Caco-2 (cell line): ENCODE measurements at regions not wholly inside any gene's neighbourhood (a gene's known extent, or its start where the extent isn't known, plus 50 kb on each side); places are given as distances from the start of the nearest gene placed in this dataset.

Experiments
- BruUV-seq: library from RNA; stranded (reverse); fragments of 400-500 nt; replicated peaks from 2 replicates; lab custom pipeline; 2021; lab: Mats Ljungman, UMichigan
- CTCF ChIA-PET: fragments of 300-600 bp; sonication (Branson Sonifier 250); formaldehyde crosslinking; loops from one replicate; lab custom pipeline; 2022; ENCODE audit warnings: antibody characterized with exemption; lab: Charles Lee
- POLR2A ChIA-PET: fragments of 300-600 bp; sonication (Branson Sonifier 250); formaldehyde crosslinking; loops from one replicate; lab custom pipeline; 2022; ENCODE audit warnings: antibody characterized with exemption; lab: Charles Lee
- DNase-seq, 2 experiments: peaks; one replicate each; pipeline versions ENCODE4 v3.0.0 to v3.0.0-alpha.2; 2020 to 2022
- H3K27me3 ChIP-seq: replicated peaks from 2 replicates; pipeline ENCODE4 v1.6.0; 2011; ENCODE audit warnings: low read length; ENCODE audit not compliant: control insufficient read depth, insufficient read depth
- H3K36me3 ChIP-seq: 2 replicates; pipeline ENCODE4 v1.5.1; 2011; ENCODE audit warnings: low read length; ENCODE audit not compliant: control insufficient read depth, insufficient read depth
- H3K4me1 ChIP-seq: fragments of 250-450 bp; sonication (Bioruptor Pico); 2 replicates; pipeline ENCODE4 v1.5.1; 2020; ENCODE audit warnings: mild to moderate bottlenecking
- H3K4me3 ChIP-seq: 2 replicates; pipeline ENCODE4 v1.5.1; 2011; ENCODE audit warnings: low read depth, mild to moderate bottlenecking, control low read depth, low read length
- H3K9me3 ChIP-seq: fragments of 250-450 bp; sonication (Bioruptor Pico); 2 replicates; pipeline ENCODE4 v1.5.1; 2020; ENCODE audit warnings: mild to moderate bottlenecking, moderate library complexity
- H3K27ac Mint-ChIP-seq: one replicate; pipeline ENCODE4 v1.8.0; 2022; ENCODE audit warnings: mixed read lengths; ENCODE audit not compliant: unreplicated experiment
- H3K27me3 Mint-ChIP-seq: one replicate; pipeline ENCODE4 v1.8.0; 2022; ENCODE audit warnings: mixed read lengths; ENCODE audit not compliant: insufficient read depth, unreplicated experiment
- H3K36me3 Mint-ChIP-seq: one replicate; pipeline ENCODE4 v1.8.0; 2022; ENCODE audit warnings: mild to moderate bottlenecking, mixed read lengths; ENCODE audit not compliant: insufficient read depth, unreplicated experiment
- H3K4me1 Mint-ChIP-seq: one replicate; pipeline ENCODE4 v1.8.0; 2022; ENCODE audit warnings: low read depth, mixed read lengths; ENCODE audit not compliant: unreplicated experiment
- H3K4me3 Mint-ChIP-seq: one replicate; pipeline ENCODE4 v1.8.0; 2022; ENCODE audit warnings: mild to moderate bottlenecking, moderate library complexity, mixed read lengths; ENCODE audit not compliant: unreplicated experiment
- H3K9me3 Mint-ChIP-seq: one replicate; pipeline ENCODE4 v1.8.0; 2022; ENCODE audit warnings: mixed read lengths; ENCODE audit not compliant: unreplicated experiment
- intact Hi-C: fragments of 100-400 bp; cut with micrococcal nuclease; formaldehyde crosslinking; loops from one replicate; pipeline ENCODE4 v1.10.0; 2022; ENCODE audit not compliant: unreplicated experiment
- TF ChIP-seq, protein P1 (sequence below), 2 experiments: fragments of 200-600 bp in 1 of 2; IDR thresholded peaks; 1 replicate in 1 of 2; 2 replicates in 1 of 2; pipeline versions ENCODE4 v1.5.1 to v1.8.0; 2011 to 2022; ENCODE audit warnings: antibody characterized with exemption in 1 of 2, control low read depth in 1 of 2, inconsistent platforms in 1 of 2, low read depth in 1 of 2, low read length in 1 of 2, mild to moderate bottlenecking in 1 of 2, moderate library complexity in 1 of 2; ENCODE audit not compliant: insufficient read depth in 1 of 2, severe bottlenecking in 1 of 2, unreplicated experiment in 1 of 2

GRCh38 chr14:71228711-71229110, 321.5 kb downstream of the PCNX1 start:
- no peaks in the 10 kb centered on the region for H3K4me1 Mint-ChIP-seq
- TF ChIP-seq, protein P1, sequence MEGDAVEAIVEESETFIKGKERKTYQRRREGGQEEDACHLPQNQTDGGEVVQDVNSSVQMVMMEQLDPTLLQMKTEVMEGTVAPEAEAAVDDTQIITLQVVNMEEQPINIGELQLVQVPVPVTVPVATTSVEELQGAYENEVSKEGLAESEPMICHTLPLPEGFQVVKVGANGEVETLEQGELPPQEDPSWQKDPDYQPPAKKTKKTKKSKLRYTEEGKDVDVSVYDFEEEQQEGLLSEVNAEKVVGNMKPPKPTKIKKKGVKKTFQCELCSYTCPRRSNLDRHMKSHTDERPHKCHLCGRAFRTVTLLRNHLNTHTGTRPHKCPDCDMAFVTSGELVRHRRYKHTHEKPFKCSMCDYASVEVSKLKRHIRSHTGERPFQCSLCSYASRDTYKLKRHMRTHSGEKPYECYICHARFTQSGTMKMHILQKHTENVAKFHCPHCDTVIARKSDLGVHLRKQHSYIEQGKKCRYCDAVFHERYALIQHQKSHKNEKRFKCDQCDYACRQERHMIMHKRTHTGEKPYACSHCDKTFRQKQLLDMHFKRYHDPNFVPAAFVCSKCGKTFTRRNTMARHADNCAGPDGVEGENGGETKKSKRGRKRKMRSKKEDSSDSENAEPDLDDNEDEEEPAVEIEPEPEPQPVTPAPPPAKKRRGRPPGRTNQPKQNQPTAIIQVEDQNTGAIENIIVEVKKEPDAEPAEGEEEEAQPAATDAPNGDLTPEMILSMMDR (IDR thresholded peaks at IDR 0.05; ENCODE audit: insufficient read depth in 1 of 2, low read depth in 1 of 2, low read length in 1 of 2, severe bottlenecking in 1 of 2, unreplicated experiment in 1 of 2), result no peak
- H3K4me1 ChIP-seq, result peaks cover 7% of the 10 kb centered on the region; the same call in 1 of the 2 replicates
- H3K36me3 Mint-ChIP-seq, result no peaks in the 10 kb centered on the region
- intact Hi-C loops, result no loop called here
- no peak overlapping the region for H3K4me3 Mint-ChIP-seq
- ChIA-PET CTCF (no interaction called here), POLR2A (no interaction called here)
- no peak overlapping the region for H3K4me3 ChIP-seq
- no peaks in the 10 kb centered on the region for H3K9me3 ChIP-seq
- peak in 1 of 2 experiments; percentile 59 for DNase-seq
- no peak overlapping the region for H3K27ac Mint-ChIP-seq
- no peaks in the 10 kb centered on the region for H3K9me3 Mint-ChIP-seq
- no peaks in the 10 kb centered on the region for H3K27me3 Mint-ChIP-seq
- BruUV-seq, result no TSS peak
- no peaks in the 10 kb centered on the region for H3K27me3 ChIP-seq
- H3K36me3 ChIP-seq, result no peaks in the 10 kb centered on the region

DNA sequence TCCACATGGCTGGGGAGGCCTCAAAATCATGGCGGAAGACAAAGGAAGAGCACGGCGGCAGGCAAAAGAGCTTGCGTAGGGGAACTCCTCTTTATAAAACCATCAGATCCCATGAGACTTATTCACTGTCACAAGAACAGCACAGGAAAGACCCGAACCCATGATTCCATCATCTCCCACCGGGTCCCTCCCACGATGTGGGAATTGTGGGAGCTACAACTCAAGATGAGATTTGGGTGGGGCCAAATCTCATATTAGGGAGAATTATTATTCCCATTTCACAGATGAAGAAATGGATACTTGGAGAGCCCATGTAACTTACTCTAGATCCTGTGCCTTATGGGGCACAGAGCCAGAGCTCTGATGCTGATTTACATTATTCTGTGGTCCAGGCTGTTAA, 322.6 kb downstream of the PCNX1 start:
- no peaks in the 10 kb centered on the region for H3K4me1 Mint-ChIP-seq
- no peak for DNase-seq
- H3K4me3 Mint-ChIP-seq, result no peak overlapping the region
- H3K9me3 ChIP-seq, result no peaks in the 10 kb centered on the region
- H3K9me3 Mint-ChIP-seq, result no peaks in the 10 kb centered on the region
- H3K4me3 ChIP-seq, result no peak overlapping the region
- H3K4me1 ChIP-seq, result peaks cover 7% of the 10 kb centered on the region; the same call in 1 of the 2 replicates
- CTCF ChIA-PET, result interaction anchor here (0.7 kb wide), 1 partner anchor 46 kb away, joined by 3 read pairs; no protein-coding TSS in a partner anchor
- H3K27me3 Mint-ChIP-seq, result no peaks in the 10 kb centered on the region
- POLR2A ChIA-PET, result no interaction called here
- intact Hi-C loops, result no loop called here
- no peak overlapping the region for H3K27ac Mint-ChIP-seq
- H3K27me3 ChIP-seq, result no peaks in the 10 kb centered on the region
- no peaks in the 10 kb centered on the region for H3K36me3 Mint-ChIP-seq
- no TSS peak for BruUV-seq
- no peaks in the 10 kb centered on the region for H3K36me3 ChIP-seq
- TF ChIP-seq, protein P1 (IDR thresholded peaks at IDR 0.05; ENCODE audit: insufficient read depth in 1 of 2, low read depth in 1 of 2, low read length in 1 of 2, severe bottlenecking in 1 of 2, unreplicated experiment in 1 of 2), result no peak

GRCh38 chr14:71230897-71231296, 323.6 kb downstream of the PCNX1 start:
- CTCF ChIA-PET, result no interaction called here
- BruUV-seq, result no TSS peak

More at GRCh38 chr14:71230897-71231296, 323.6 kb downstream of the PCNX1 start:
- Mint-ChIP-seq H3K27me3 (no peaks in the 10 kb centered on the region), H3K4me3 (no peak overlapping the region), H3K9me3 (no peaks in the 10 kb centered on the region), H3K27ac (no peak overlapping the region), H3K4me1 (no peaks in the 10 kb centered on the region), H3K36me3 (no peaks in the 10 kb centered on the region)
- POLR2A ChIA-PET, result no interaction called here
- no peaks in the 10 kb centered on the region for H3K27me3 ChIP-seq
- DNase-seq, result no peak
- H3K4me1 ChIP-seq, result peaks cover 7% of the 10 kb centered on the region; the same call in 1 of the 2 replicates
- H3K4me3 ChIP-seq, result no peak overlapping the region
- H3K9me3 ChIP-seq, result no peaks in the 10 kb centered on the region
- TF ChIP-seq, protein P1 (IDR thresholded peaks at IDR 0.05; ENCODE audit: insufficient read depth in 1 of 2, low read depth in 1 of 2, low read length in 1 of 2, severe bottlenecking in 1 of 2, unreplicated experiment in 1 of 2), result no peak
- intact Hi-C loops, result no loop called here
- H3K36me3 ChIP-seq, result no peaks in the 10 kb centered on the region
